ENCODE measurements at regions not wholly inside any gene's neighbourhood (a gene's known extent, or its start where the extent isn't known, plus 50 kb on each side); places are given as distances from the start of the nearest gene placed in this dataset.

DNA sequence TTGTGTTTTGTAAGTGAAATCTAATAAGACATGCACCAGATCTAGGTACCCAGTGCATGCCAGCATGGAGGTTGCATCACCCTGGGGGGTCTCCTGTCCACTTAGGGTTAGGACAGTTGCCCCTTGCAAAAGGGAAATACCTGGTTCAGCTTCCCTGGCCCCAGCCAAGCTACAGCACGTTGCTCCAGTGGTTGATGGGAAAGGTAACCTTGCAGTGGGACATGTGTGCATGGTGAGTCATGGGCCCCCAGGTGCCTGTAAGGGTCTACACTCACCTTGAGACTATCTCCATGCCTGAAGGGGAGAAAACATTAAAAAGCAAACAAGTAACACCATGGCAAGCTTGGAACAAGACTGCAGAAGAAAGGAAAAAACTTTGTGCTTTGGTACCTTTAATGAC is 143.9 kb downstream of the LSM5 start:
- DNase-seq (ENCODE audit: low spot score): no peak

DNA sequence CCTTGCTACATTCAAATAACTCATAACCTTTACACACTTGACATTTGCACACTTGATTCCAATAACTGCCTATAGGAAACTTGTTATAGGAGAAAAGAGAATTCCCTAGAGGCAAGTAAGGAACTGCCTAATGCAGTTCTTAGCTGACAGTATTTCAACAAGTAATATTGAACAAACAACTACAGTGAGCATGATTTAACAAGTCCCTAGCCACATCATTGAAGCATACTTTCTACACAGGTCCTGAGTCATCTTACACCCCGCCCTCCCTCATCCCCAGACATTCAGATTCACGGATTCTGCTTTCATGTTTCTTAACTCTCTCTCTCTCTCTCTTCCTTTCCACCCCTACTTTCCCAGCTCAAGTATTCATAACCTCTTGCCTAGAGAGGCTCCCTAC is 153.5 kb downstream of the LSM5 start:
- no peak for DNase-seq (ENCODE audit: low spot score)

DNA sequence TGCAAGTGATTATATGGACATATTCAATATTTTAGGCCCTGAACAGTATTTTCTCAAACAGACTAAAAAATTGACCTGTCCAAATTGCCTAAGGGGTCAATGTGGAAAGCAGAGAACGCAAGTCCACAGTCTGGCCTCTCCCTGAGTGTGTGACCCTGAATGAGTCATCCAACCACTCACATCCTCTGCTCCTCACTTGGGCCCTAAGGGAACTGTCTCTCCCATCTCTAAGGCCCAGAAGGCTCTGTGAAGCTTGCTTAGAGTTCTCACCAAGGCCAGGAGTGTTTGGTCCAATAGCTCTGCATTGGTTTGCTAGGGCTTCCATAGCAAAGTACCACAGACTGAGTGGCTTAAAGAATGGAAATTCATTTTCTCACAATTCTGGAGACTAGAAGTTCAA is 155.1 kb downstream of the LSM5 start:
- no peak for DNase-seq (ENCODE audit: low spot score)

DNA sequence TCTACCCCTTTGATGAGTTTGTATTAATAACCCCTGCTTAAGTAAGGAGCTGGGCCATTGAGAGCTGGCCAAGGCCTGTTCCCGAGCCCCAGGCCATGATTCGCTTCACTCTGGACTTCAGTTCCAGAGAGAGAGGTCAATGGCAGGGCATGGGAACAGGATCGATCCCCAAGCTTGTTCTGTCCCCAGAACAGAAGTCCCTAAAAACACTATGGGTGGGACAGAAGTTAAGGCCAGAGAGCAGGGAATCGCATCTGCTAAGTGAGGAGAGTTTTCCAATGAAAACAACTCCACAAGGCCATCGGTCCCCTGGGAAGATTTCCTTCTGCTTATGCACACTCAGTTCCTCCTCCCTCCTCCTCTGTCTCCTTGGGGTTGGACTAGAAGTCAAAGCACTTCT is 159.6 kb downstream of the LSM5 start:
- DNase-seq (ENCODE audit: low spot score): no peak

DNA sequence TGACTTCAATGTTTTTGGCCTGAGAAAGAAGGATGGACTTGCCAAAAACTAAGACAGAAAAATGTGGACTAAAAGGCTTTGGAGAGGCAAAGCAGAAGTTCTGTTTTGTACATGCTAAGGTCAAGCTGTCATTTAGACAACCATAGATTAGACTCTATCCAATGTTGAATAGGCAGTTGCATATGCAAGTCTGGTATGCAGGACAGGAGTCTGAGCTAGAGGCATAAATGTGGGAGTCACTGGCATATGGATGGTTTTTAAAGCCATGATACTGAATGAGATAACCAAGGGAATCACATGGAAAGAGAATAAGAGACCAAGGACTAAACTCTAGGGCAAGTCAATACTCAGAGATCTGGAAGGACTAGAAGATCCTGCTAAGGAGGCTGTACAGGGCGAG is 164.1 kb downstream of the LSM5 start:
- no peak for DNase-seq (ENCODE audit: low spot score)

DNA sequence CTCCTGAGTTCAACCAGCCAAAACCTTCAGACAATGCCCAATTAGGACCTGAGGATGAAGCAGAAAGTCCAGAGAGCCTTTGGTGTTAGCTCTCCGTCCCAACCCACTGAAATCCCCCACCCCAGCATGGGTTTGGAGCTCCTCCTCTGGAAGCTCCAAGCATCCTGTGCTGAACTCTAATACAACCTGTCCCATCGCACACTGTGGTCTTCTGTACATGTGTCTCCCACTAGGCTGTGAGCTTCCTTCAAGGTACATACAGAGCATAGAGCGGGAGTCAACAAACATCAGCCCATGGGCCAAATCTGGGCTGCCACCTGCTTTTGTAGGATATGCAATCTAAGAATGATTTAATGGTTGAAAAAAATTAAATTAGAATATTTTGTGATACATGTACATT is 166.5 kb downstream of the LSM5 start:
- DNase-seq (ENCODE audit: low spot score): no peak

DNA sequence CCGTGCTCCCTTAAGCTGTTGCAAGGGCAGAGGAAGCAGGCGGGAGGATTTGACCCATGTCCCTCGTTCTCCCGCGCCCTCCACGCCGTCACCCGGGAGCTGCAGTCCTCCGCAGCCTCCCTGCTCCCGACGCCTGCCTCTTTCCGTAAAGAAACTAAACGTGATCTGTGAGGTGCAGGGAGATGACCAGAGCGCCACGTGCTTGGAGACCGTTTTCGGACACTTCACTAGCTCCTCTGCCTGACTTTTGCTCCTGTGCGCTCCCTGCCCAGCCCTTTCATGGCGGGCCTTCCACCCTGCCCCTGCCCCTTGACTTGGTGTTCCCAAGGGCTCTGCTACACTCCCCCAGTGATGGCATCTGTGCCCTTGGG is 171.2 kb downstream of the LSM5 start:
- DNase-seq (ENCODE audit: low spot score): no peak

DNA sequence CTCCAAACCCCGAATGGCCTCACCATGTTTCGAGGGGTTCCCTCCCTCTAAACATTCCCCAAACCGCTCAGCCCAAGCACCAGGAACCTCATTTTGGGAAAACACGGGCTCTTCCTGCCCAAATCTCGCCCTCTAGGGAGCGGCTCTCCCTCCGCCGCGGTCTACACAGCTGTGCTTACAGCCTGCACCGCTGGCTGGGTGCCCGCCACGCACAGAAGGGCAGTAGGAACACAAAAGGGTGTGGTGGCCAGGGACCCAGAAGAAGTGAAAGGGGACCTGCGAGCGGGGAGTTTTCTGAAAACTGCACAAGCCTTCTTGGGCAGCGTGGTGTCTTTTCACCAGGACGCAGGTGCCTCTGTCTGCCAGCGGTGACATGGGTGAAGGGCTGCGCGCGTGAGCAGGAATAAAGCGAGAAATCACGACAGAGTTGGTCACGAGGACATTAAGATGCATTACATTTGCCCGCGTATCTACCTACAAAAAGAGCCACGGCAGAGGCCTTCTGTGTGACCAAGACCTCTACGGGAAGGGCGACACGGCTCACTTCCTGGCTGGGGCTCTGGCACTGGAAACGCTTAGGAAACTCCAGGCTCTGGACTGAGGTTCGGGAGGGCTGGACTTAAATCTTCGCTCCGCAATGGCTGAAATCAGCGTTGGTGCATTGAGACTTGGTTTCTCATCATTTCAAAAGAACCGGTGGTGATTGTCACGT is 171.7 kb downstream of the LSM5 start:
- DNase-seq (ENCODE audit: low spot score): no peak

DNA sequence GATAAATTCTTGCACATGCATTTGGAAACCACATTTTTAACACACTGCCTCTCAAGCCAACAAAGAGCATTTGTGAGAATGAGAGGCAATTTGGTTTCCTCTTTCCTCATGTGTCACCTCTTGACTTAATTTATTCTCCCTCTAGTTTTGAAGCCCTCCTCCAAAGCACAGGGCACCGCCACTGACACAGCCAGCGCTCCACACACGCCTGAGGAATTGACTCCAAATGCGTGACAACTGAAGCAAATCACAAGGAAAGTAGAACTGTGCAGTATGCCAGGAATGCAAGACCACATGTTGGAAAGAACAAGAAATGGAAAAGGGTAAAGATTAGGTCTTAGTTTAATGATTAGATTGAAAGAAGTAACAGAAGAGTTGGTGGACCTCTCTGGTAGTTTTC is 173.3 kb downstream of the LSM5 start:
- no peak for DNase-seq (ENCODE audit: low spot score)

DNA sequence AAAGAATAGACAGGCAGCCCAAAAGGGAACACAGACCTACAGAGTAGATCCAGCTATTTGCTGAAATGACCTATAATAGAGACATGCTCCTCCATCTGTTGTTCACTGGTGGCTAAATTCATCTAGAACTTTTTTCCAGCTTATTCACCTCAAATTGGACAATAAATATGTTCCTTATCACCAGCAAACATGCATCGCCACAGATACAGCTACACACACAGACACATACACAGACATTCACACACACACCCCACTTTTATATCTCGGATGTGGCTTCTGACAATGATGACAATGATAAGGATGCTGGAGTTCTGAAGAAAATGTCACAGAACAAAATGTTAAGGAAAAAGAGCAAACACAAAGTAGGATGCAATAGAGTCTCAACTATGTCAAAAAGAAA is 175.4 kb downstream of the LSM5 start:
- DNase-seq (ENCODE audit: low spot score): no peak

DNA sequence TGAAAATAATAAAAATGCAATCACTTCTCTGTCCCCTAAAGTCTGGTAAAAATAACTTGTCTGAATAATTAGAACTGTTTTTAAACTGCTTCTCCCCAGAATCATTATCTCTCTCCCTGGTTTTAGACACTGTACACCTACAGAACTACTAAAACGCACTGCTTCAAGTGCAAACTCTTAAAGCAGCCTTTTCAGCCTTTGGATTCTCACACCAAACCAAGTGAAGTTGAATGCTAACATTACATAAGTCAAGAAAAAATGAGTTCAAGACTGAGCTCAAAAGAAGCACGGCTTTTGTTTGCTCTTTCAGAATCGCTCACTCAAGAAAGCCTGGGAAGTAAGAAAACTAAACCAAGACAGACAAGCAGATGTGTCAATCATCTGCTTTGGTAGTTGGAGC is 188.8 kb downstream of the LSM5 start:
- DNase-seq (ENCODE audit: low spot score): no peak

DNA sequence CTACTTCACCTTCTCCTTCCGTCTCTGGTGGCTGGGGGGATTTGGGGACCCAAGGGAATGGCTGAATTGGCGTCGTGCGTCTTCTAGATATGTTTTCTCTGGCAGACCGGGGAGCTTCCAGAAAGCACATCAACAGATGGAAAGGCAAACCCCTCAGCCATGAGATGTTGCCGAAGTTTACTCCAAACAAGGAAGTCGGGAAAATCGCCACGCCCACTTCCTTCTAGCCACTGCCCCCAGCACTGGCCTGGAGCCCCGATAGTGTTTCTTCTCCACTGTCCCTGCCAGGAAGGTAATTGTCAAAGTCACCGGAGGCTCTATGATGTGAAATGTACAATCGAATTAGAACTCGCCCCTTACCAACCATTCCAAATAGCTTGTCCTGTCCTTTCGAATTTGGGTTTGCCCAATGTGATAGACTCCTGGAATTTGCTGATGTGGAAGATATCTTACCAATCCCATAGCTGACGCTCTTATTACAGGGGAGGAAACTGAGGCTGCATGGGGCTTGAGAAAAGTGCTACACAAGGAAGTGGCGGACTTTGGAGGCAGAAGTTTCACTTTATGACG is 191.0 kb downstream of the LSM5 start:
- DNase-seq (ENCODE audit: low spot score): no peak

DNA sequence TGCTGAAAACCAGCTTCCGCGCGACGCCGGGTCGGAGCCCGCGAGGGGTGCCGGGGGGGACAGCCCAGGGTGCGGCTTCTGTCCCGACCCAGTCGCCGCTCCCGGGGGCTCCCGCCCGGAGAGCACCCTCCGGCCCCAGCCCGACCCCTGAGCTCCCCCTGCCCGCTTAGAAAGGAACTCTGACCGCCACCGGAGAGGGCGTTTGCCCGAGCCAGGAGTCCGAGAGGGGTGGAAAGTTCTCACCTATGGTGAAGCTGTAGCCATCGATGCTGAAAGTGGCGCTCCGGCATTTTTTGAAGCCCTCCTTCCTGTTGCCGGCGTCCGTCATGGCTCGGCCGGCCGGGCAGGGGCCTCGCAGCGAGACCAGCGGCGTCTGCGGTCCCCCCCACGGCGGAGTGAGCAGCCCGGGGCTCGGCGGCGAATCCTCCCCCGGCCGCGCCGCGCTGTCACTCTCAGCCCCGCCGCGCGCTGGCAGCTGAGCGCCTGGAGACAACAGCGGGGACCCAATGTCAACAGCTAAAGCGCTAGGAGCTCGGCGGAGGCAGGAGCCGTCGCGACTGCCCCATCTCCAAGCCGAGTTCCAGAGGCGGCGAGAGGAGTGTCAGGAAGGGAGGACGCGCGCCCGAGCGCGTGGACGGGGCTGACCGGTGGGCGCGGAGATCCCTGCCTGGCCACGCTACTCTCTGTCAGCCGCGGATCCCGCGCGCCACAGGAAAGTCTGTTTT is 191.6 kb downstream of the LSM5 start:
- DNase-seq (ENCODE audit: low spot score): peak; percentile 7

DNA sequence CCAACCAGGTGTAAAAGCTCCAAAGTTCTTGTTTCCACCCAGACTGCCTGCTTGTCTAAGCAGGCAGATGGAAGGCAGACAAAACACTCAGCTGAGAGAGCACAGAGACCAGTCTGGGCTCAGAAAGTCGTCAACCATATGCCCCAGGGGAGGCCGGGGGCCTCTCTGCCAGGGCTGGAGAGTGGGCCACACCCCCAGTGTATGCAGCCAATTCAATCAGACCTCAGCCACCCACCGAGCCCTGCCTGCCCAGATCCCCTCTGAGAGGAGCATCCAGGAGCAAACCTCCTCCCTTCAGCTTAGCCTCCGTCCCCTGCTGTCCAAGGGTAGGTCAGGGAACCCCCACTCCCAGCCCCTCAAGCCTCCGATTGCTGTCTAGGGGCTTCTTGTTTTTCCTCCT is 196.3 kb downstream of the LSM5 start:
- DNase-seq (ENCODE audit: low spot score): no peak

DNA sequence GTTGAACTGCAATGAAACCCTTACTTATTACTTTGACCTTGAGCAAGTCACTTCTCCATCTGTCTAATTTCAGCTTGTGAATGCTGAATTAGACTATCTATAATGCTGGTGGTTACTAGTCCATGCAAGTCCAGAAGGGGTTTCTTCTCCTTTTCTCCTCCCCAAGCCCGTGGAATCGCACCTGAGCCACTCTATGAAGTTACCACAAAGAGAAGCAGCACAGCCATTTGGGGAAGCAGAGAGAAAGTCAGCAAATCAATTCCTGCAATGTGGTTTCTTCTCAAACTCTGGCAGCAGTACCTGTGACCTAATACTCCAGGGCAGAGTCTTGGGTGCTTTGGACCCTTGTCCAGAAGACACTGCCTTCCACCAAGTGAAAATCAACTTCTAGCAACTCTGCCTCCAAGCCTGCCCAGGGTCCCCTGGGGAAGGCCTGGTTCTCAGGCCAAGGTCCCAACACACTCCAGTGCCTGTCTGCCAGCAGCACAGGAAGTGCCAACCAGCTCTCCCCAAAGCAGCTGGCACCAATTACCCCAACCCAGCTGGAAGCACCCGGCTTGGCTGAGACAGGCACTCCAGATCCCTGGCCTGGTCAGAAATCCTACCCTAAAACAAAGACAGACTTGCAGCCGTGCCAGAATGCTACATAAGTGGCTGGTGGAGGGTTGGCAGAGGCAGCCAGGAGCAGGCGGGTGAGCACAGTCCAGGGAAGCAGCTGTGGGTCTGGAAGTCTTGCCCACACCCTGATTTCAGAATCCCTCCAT is 200.3 kb downstream of the LSM5 start:
- DNase-seq (ENCODE audit: low spot score): no peak

DNA sequence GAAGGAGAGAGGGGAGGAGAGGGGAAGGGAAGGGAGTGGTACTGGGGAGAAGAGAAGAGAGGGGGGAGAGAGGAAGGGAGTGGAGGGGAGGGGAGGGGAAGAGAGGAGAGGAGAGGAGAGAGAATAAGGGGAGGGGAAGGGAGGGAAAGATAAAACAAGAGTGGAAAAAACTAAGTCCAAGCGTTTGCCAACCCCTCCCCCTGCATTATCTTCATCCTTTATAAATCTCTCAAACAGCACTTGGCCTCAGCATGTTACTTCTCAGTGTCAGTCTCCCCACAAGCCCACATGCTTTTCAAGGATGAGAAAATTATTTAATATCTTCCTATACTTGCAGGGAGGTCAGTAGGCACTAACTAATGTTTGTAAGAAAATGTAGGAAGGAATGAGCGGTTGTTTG is 204.5 kb downstream of the LSM5 start:
- no peak for DNase-seq (ENCODE audit: low spot score)

DNA sequence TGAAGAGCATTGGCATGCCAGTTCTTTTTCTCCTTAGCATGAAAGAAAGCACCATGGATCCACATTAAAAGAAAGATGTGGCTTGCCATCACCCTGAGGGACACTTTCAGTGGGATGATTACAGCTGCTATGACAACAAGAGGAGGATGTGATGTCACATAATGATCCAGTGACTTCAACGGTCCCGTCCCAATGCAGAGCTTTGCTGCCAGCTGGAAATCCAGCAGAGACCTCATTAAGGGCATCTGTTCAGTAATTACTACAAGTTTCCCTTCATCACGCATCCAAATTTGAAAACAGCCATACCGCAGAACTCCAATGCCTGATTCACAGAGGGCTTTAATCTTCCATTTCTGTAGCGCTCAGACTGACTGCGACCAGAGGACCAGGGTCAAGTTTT is 206.6 kb downstream of the LSM5 start:
- no peak for DNase-seq (ENCODE audit: low spot score)

DNA sequence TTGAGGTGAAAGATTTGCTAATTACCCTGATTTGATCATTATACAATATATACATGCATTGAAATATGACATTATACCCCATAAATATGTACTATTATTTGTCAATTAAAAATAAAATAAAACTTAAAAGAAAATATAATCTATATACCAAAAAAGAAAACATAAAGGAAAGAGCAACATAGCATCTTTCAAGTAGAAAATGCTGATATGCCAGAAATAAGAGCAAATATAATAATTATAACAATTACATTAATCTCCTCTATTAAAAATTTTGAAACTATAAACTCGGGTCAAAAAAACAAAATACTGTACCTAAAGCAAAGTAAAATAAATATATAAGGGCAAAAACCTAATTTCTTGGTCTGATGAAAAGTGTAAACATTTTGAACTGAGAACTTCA is 209.3 kb upstream of the PDE1C start:
- DNase-seq (ENCODE audit: low spot score): no peak

DNA sequence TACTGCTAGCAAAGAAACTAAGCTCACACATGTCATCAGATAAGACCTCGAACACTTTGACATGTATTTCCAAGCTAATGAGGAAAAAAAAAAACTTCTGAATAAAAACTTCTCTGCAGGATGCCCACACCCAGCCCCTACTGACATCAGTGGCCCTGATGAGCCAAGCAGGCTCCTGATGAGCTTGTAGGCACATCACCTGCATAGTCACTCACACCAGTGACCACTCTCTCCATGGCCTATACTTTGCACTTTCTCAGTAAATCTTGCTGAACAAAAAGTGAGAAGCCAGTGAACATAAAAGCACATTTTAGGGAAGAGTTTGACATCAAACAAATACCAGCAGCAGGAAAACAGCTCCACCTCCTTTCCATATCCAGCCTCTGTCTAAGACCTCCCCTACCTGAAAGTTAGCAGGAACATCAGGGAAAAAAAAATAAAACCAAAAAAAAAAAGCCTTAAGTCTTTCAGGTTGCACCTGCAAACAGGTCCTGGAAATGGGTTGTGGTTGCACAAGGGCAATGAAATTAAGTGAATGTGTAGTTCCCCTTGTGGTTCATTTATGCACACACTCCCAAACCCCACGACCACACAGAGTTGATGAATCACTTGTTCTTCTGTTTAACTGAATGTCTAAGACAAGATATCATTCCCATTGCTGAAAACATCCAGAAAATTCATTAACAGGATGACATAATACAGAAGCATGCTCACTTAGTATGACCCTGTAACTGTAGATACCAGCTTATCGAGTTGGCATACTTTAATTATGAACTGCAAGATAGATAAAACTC is 205.2 kb upstream of the PDE1C start:
- DNase-seq (ENCODE audit: low spot score): no peak

DNA sequence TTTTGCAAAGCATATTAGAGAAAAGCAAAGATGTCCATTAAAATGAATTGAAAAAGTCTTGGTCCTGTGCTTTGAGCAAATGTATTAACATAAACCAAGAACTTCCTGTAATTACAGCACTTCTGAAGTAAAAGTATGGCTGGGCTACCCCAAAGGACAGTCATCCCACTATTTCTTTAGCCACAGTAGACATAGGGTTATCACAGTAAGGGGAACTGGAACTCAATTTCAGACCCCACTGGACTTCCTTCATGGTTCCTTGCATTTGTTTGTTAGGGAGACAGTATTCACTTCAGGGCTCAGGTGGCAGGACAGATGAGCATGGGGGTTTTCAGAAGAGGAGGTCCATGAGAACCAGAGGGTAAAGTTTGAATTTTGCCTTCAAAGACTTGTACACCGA is 203.1 kb upstream of the PDE1C start:
- DNase-seq (ENCODE audit: low spot score): no peak

DNA sequence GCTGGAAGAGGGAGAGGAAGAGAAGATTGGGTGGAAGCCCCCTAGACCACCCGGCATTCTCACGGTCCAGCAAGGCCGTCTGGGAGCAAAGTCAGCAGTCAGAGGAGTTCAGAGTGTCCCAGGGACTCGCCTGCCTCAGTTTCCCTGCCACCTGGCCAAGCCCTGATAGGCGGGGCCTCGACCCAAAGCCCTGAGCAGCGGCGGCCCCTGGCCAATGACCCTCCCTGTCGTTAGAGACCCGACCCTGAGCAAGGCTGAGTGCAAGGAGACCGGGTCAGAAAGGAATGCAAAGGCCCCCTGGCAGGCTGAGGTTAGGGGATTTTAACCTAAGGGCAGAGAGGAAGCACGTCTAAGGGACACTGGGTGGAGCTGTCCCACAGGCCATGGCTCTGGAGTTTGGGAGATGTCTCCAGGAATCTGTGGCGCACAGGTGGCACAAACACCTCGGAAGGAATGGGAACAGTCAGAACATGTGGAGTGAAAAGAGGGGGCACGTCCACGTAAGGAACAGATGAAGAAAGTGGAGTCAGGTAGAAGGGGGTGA is 196.8 kb upstream of the PDE1C start:
- DNase-seq (ENCODE audit: low spot score): no peak

DNA sequence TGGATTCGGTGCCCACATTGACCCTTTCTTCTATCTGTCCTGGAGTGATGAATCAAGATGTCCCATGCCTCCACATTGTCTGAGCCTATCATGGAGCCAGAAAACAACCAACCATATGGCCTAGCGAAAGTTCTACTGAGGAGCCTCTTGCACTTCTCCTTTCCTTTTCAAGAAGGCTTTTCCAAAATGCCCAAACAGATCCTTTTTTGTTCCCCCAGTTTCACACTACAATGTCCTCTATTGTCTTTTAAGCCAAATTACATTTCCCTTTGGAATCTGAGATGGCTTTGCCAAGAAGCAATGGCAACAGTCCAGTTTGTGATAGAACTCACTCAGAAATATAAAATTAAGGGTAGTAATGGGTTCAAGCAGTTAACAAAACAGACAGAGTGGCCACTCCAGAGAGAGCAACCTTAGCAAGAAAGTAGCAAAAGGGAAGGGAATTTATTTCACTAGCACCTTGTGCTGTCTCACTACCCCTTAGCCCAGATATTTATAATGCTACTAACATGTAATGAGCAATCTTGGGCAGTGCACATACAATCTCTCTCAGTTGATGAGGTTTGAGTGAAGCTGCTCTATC is 194.6 kb upstream of the PDE1C start:
- DNase-seq (ENCODE audit: low spot score): no peak

Data from hepatic stellate cell (primary cell).